GM23338 (cell line): ENCODE measurements at regions not wholly inside any gene's neighbourhood (a gene's known extent, or its start where the extent isn't known, plus 50 kb on each side); places are given as distances from the start of the nearest gene placed in this dataset.

ENCODE experiments used
- ATAC-seq: fragments of 200-7000 bp; cut with Tn5 transposase; 3 replicates; pipeline ENCODE4 v1.9.1; 2020
- DNase-seq: peaks from one replicate; pipeline ENCODE4 v3.0.0-alpha.2; 2015; ENCODE audit warnings: low spot score
- H2AFZ ChIP-seq: fragments of 200-600 bp; sonication (generic); 2 replicates; pipeline ENCODE4 v1.8.0; 2016; ENCODE audit warnings: antibody characterized with exemption, mild to moderate bottlenecking, moderate library complexity
- H3F3A ChIP-seq: fragments of 200-600 bp; sonication (generic); replicated peaks from 2 replicates; pipeline ENCODE4 v1.8.0; 2017; ENCODE audit warnings: antibody characterized with exemption, mixed run types, low read depth
- H3K27ac ChIP-seq: fragments of 200-600 bp; sonication (generic); 2 replicates; pipeline ENCODE4 v1.6.1; 2016; ENCODE audit warnings: low read depth
- H3K27me3 ChIP-seq: fragments of 200-600 bp; sonication (generic); 2 replicates; pipeline ENCODE4 v1.8.0; 2016; ENCODE audit warnings: mild to moderate bottlenecking, mixed run types, moderate library complexity; ENCODE audit not compliant: insufficient read depth
- H3K36me3 ChIP-seq: fragments of 200-600 bp; sonication (generic); 2 replicates; pipeline ENCODE4 v1.8.0; 2016; ENCODE audit warnings: mild to moderate bottlenecking; ENCODE audit not compliant: insufficient read depth
- H3K4me1 ChIP-seq: fragments of 200-600 bp; sonication (generic); 2 replicates; pipeline ENCODE4 v1.8.0; 2016; ENCODE audit warnings: mild to moderate bottlenecking, moderate library complexity; ENCODE audit not compliant: insufficient read depth
- H3K4me2 ChIP-seq: fragments of 200-600 bp; sonication (generic); 2 replicates; pipeline ENCODE4 v1.7.1; 2017; ENCODE audit warnings: mixed run types
- H3K4me3 ChIP-seq: fragments of 200-600 bp; sonication (generic); 2 replicates; pipeline ENCODE4 v1.6.1; 2016; ENCODE audit warnings: mixed run types
- H3K79me2 ChIP-seq: fragments of 200-600 bp; sonication (generic); replicated peaks from 2 replicates; pipeline ENCODE4 v1.8.0; 2017; ENCODE audit warnings: mild to moderate bottlenecking; ENCODE audit not compliant: insufficient read depth
- H3K9me2 ChIP-seq: fragments of 200-600 bp; sonication (generic); 2 replicates; pipeline ENCODE4 v1.8.0; 2017; ENCODE audit not compliant: insufficient read depth
- H4K20me1 ChIP-seq: fragments of 200-600 bp; sonication (generic); replicated peaks from 2 replicates; pipeline ENCODE4 v1.8.0; 2017; ENCODE audit warnings: mild to moderate bottlenecking; ENCODE audit not compliant: insufficient read depth
- H3K27ac Mint-ChIP-seq: 2 replicates; pipeline ENCODE4 v1.8.0; 2020; ENCODE audit warnings: inconsistent platforms, mild to moderate bottlenecking, moderate library complexity, mixed read lengths
- H3K27me3 Mint-ChIP-seq: 3 replicates; pipeline ENCODE4 v1.8.0; 2022; ENCODE audit warnings: low read depth, mild to moderate bottlenecking, moderate library complexity, mixed read lengths, inconsistent platforms; ENCODE audit not compliant: insufficient read depth, poor library complexity
- H3K36me3 Mint-ChIP-seq: 3 replicates; pipeline ENCODE4 v1.8.0; 2021; ENCODE audit warnings: low read depth, mild to moderate bottlenecking, inconsistent platforms, moderate library complexity, mixed read lengths
- H3K4me1 Mint-ChIP-seq: 3 replicates; pipeline ENCODE4 v1.8.0; 2020; ENCODE audit warnings: mild to moderate bottlenecking, inconsistent platforms, mixed read lengths
- H3K4me3 Mint-ChIP-seq: 3 replicates; pipeline ENCODE4 v1.8.0; 2021; ENCODE audit warnings: moderate library complexity, mild to moderate bottlenecking, inconsistent platforms, mixed read lengths
- H3K9me3 Mint-ChIP-seq: 3 replicates; pipeline ENCODE4 v1.8.0; 2020; ENCODE audit warnings: moderate library complexity, mild to moderate bottlenecking, inconsistent platforms, mixed read lengths
- CREB1 ChIP-seq: fragments of 250-450 bp; sonication (Bioruptor Pico); IDR thresholded peaks from 2 replicates; pipeline ENCODE4 v1.5.0; 2020; ENCODE audit warnings: low read depth, mild to moderate bottlenecking, moderate library complexity
- EZH2 ChIP-seq: fragments of 200-600 bp; sonication (generic); IDR thresholded peaks from one replicate; pipeline ENCODE4 v1.8.0; 2017; ENCODE audit warnings: antibody characterized with exemption, mild to moderate bottlenecking, low read depth; ENCODE audit not compliant: unreplicated experiment
- EZH2phosphoT487 ChIP-seq: fragments of 200-600 bp; sonication (generic); IDR thresholded peaks from one replicate; pipeline ENCODE4 v1.8.1; 2018; ENCODE audit warnings: antibody characterized with exemption; ENCODE audit not compliant: unreplicated experiment
- JUNB ChIP-seq: IDR thresholded peaks from one replicate; pipeline ENCODE4 v1.6.1; 2016; ENCODE audit warnings: antibody characterized with exemption; ENCODE audit not compliant: unreplicated experiment
- NANOG ChIP-seq: IDR thresholded peaks from 2 replicates; pipeline ENCODE4 v1.6.1; 2016; ENCODE audit warnings: antibody characterized with exemption, borderline replicate concordance
- STAT1 ChIP-seq: IDR thresholded peaks from one replicate; pipeline ENCODE4 v1.6.1; 2016; ENCODE audit warnings: antibody characterized with exemption; ENCODE audit not compliant: unreplicated experiment
- ZNF114 ChIP-seq: fragments of 250-450 bp; sonication (Bioruptor Pico); IDR thresholded peaks from 2 replicates; pipeline ENCODE4 v1.5.0; 2020; ENCODE audit warnings: mild to moderate bottlenecking, moderate library complexity
- ZNF331 ChIP-seq: fragments of 250-450 bp; sonication (Bioruptor Pico); IDR thresholded peaks from 2 replicates; pipeline ENCODE4 v1.5.0; 2020; ENCODE audit warnings: low read depth, mild to moderate bottlenecking, moderate library complexity

- no peaks in the 10 kb centered on the region for H3K9me3 Mint-ChIP-seq
- Histone ChIP-seq H3F3A (no peaks in the 10 kb centered on the region), H3K27me3 (no peaks in the 10 kb centered on the region), H3K4me2 (no peak overlapping the region), H3K9me2 (0 out of 2 replicates have a peak, but pooled peaks cover 9% of the 10 kb centered on the region), H3K4me3 (no peak overlapping the region), H3K4me1 (peaks cover 9% of the 10 kb centered on the region; the same call in 1 of the 2 replicates), H3K27ac (no peak overlapping the region), H3K36me3 (no peaks in the 10 kb centered on the region), H4K20me1 (no peaks in the 10 kb centered on the region), H2AFZ (no peak overlapping the region), H3K79me2 (no peaks in the 10 kb centered on the region)
- no peak overlapping the region for H3K4me3 Mint-ChIP-seq
- DNase-seq: no peak
- ATAC-seq: no peak
- no peak overlapping the region for H3K27ac Mint-ChIP-seq
- peaks cover 15% of the 10 kb centered on the region for H3K4me1 Mint-ChIP-seq
- no peaks in the 10 kb centered on the region for H3K27me3 Mint-ChIP-seq
- no peaks in the 10 kb centered on the region for H3K36me3 Mint-ChIP-seq
- TF ChIP-seq NANOG: no peak
- no peak for TF ChIP-seq CREB1 (CRISPR knock-in tag)
- no peak for TF ChIP-seq ZNF331 (CRISPR knock-in tag)
- no peak for TF ChIP-seq EZH2phosphoT487
- no peak for TF ChIP-seq ZNF114 (CRISPR knock-in tag)
- TF ChIP-seq EZH2: no peak
- no peak for TF ChIP-seq JUNB
- no peak for TF ChIP-seq STAT1
Measured at GRCh38 chr4:52366191-52366590, 292.9 kb downstream of the USP46 start.

GRCh38 chr4:52366621-52367020 lies 292.5 kb downstream of the USP46 start:
- Mint-ChIP-seq H3K9me3 (no peaks in the 10 kb centered on the region), H3K27ac (no peak overlapping the region), H3K4me1 (peaks cover 15% of the 10 kb centered on the region), H3K27me3 (no peaks in the 10 kb centered on the region), H3K4me3 (no peak overlapping the region), H3K36me3 (no peaks in the 10 kb centered on the region)
- ATAC-seq (no peak), DNase-seq (no peak)
- Histone ChIP-seq H2AFZ (no peak overlapping the region), H3K4me3 (no peak overlapping the region), H3K27me3 (no peaks in the 10 kb centered on the region), H3K27ac (no peak overlapping the region), H3K36me3 (no peaks in the 10 kb centered on the region), H3K4me1 (peaks cover 10% of the 10 kb centered on the region; the same call in 1 of the 2 replicates), H3K9me2 (0 out of 2 replicates have a peak, but pooled peaks cover 9% of the 10 kb centered on the region), H3F3A (no peaks in the 10 kb centered on the region), H3K4me2 (no peak overlapping the region), H4K20me1 (no peaks in the 10 kb centered on the region), H3K79me2 (no peaks in the 10 kb centered on the region)
- TF ChIP-seq NANOG (no peak), EZH2 (no peak)

GRCh38 chr4:52367282-52367830 lies 291.7 kb downstream of the USP46 start:
- H3K9me2 ChIP-seq: 0 out of 2 replicates have a peak, but pooled peaks cover 9% of the 10 kb centered on the region
- H3K4me1 ChIP-seq: peaks cover 10% of the 10 kb centered on the region; the same call in 1 of the 2 replicates
- H3K27me3 ChIP-seq: no peaks in the 10 kb centered on the region
- H3K79me2 ChIP-seq: no peaks in the 10 kb centered on the region
- TF ChIP-seq EZH2: no peak
- TF ChIP-seq JUNB: no peak
- no peak overlapping the region for H2AFZ ChIP-seq
- H3K36me3 ChIP-seq: no peaks in the 10 kb centered on the region
- no peaks in the 10 kb centered on the region for H3F3A ChIP-seq
- H3K27ac Mint-ChIP-seq: no peak overlapping the region
- DNase-seq (no peak), ATAC-seq (no peak)
- H3K4me2 ChIP-seq: no peak overlapping the region
- H3K27me3 Mint-ChIP-seq: no peaks in the 10 kb centered on the region
- H3K4me3 ChIP-seq: no peak overlapping the region
- no peaks in the 10 kb centered on the region for H3K36me3 Mint-ChIP-seq
- no peak overlapping the region for H3K27ac ChIP-seq
- peaks cover 15% of the 10 kb centered on the region for H3K4me1 Mint-ChIP-seq
- no peaks in the 10 kb centered on the region for H4K20me1 ChIP-seq
- H3K9me3 Mint-ChIP-seq: no peaks in the 10 kb centered on the region
- no peak overlapping the region for H3K4me3 Mint-ChIP-seq
